Cardiac muscle cell (in vitro differentiated cells and primary cell): ENCODE measurements at regions not wholly inside any gene's neighbourhood (a gene's known extent, or its start where the extent isn't known, plus 50 kb on each side); places are given as distances from the start of the nearest gene placed in this dataset.
"Not testable (repeated sequence)": the region's sequence is repeated elsewhere in the genome, so short reads cannot be mapped to it uniquely, and the experiment has no call there.

Source experiments
- DNase-seq, 2 donors: peaks; one replicate each; pipeline versions ENCODE4 v3.0.0 to v3.0.0-alpha.2; 2010 to 2017; ENCODE audit warnings: low read depth in 1 of 2, low spot score in 1 of 2
- H3K27ac ChIP-seq: fragments of 200-600 bp; sonication (generic); 2 replicates; pipeline ENCODE4 v1.5.1; 2016
- H3K27me3 ChIP-seq: fragments of 200-600 bp; sonication (generic); 2 replicates; pipeline ENCODE4 v1.6.0; 2016; ENCODE audit warnings: control low read depth
- H3K36me3 ChIP-seq: fragments of 200-600 bp; sonication (generic); 2 replicates; pipeline ENCODE4 v1.5.1; 2016; ENCODE audit warnings: control low read depth
- H3K4me1 ChIP-seq: fragments of 200-600 bp; sonication (generic); 2 replicates; pipeline ENCODE4 v1.8.1; 2017; ENCODE audit warnings: low read depth, mild to moderate bottlenecking, mixed run types
- H3K4me3 ChIP-seq: fragments of 200-600 bp; sonication (generic); 2 replicates; pipeline ENCODE4 v1.5.1; 2016; ENCODE audit warnings: mild to moderate bottlenecking
- H3K9me3 ChIP-seq: fragments of 200-600 bp; sonication (generic); 2 replicates; pipeline ENCODE4 v1.5.1; 2017; ENCODE audit warnings: low read depth, mild to moderate bottlenecking, control low read depth
- CTCF ChIP-seq: IDR thresholded peaks from 2 replicates; pipeline ENCODE4 v1.5.1; 2012; ENCODE audit warnings: low read depth, mild to moderate bottlenecking, low read length

- TF ChIP-seq CTCF: no peak
- no peaks in the 10 kb centered on the region for H3K9me3 ChIP-seq
- H3K4me3 ChIP-seq: no peak overlapping the region
- no peaks in the 10 kb centered on the region for H3K36me3 ChIP-seq
- H3K27ac ChIP-seq: no peak overlapping the region
- DNase-seq: no peak
- H3K27me3 ChIP-seq: no peaks in the 10 kb centered on the region
- no peaks in the 10 kb centered on the region for H3K4me1 ChIP-seq
These were observed 488.6 kb upstream of the USP9Y start for GRCh38 chrY:12212394-12212793.

GRCh38 chrY:12215564-12216022 is 485.4 kb upstream of the USP9Y start:
- H3K27ac ChIP-seq: no peak overlapping the region
- H3K9me3 ChIP-seq: no peaks in the 10 kb centered on the region
- no peak for DNase-seq
- TF ChIP-seq CTCF: no peak
- no peak overlapping the region for H3K4me3 ChIP-seq
- no peaks in the 10 kb centered on the region for H3K27me3 ChIP-seq
- no peaks in the 10 kb centered on the region for H3K36me3 ChIP-seq
- no peaks in the 10 kb centered on the region for H3K4me1 ChIP-seq

DNA sequence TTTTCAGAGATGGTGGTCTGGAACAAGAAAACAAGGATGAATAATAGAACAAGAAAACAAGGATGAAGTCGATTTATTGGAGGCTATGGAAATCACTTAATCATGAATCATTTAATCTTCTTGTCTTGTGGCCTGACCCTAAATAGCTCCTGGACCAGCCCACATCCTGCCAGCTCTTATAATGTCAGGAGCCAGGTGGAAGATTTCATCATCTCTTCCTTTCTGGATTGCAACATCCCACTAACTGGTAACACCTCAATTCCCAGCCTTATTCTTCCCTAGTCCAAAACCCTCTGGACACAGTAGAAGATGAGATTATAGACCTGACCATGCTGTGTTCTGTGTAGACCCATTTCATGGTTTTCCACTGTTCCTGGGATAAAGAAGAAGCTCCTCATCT is 470.1 kb upstream of the USP9Y start:
- H3K4me1 ChIP-seq: no peaks in the 10 kb centered on the region
- no peak overlapping the region for H3K27ac ChIP-seq

DNA sequence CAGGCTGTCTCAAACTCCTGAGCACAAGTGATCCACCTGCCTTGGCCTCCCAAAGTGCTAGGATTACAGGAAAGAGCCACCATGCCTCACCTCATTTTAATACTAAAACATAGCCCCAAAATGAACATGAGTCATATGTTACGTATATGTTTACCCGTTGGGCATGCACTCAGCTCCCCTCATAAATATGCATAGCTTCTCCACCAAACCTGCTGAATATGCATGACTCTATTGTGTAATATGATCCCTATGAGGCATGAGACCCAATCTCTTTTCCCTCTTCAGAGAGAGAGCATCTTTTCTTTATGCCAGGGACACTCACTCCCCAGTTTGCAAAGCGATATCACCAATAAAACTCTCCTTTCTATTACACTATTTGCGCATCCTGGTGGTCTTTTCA is 464.6 kb upstream of the USP9Y start:
- H3K4me1 ChIP-seq: no peaks in the 10 kb centered on the region

More for the DNA sequence above, 470.1 kb upstream of the USP9Y start:
- Histone ChIP-seq H3K9me3 (no peaks in the 10 kb centered on the region), H3K36me3 (no peaks in the 10 kb centered on the region), H3K4me3 (no peak overlapping the region), H3K27me3 (no peaks in the 10 kb centered on the region)
- DNase-seq: no peak
- no peak for TF ChIP-seq CTCF

DNA sequence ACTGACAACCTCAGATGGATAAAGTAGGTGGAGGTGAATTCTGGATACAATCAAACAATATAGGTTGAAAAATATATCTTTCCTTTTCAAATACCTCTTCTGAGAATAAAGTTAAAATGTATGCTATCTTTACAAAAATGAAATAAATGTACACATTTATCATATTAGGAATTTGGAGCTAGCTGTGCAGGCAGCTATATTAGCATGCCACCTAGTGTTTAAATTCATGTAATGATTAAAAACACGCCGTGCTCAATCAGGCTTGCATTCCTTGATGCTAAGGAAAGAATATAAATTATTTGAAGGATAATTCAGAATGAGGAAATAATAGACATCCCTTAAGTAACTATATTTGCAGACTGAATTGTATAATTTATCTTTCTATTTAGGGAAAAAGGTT is 460.7 kb upstream of the USP9Y start:
- DNase-seq, H3K27me3 ChIP-seq, H3K27ac ChIP-seq, H3K4me1 ChIP-seq, H3K36me3 ChIP-seq, H3K4me3 ChIP-seq, H3K9me3 ChIP-seq: not testable (repeated sequence)

More for the DNA sequence above, 464.6 kb upstream of the USP9Y start:
- TF ChIP-seq CTCF: no peak
- Histone ChIP-seq H3K27me3 (no peaks in the 10 kb centered on the region), H3K36me3 (no peaks in the 10 kb centered on the region), H3K27ac (no peak overlapping the region), H3K4me3 (no peak overlapping the region), H3K9me3 (no peaks in the 10 kb centered on the region)
- DNase-seq: no peak

DNA sequence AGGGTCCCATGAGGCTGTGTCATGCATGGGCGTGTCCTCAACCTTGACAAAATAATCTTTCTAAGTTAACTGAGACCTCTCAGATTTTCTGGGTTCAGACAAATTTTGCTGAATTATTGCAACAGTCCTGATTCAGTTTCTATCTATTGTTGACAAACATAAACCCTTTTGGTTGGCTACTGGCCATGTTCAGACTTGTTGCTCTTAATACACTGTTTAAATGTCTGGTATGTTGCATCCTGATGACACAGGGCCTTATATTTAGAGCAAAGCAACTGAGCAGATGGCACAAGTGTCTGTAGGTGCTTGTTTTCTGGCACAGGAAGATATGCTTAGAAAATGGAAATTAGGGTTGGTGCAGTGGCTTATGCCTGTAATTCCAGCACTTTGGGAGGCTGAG is 456.9 kb upstream of the USP9Y start:
- H3K36me3 ChIP-seq: no peaks in the 10 kb centered on the region
- no peak overlapping the region for H3K27ac ChIP-seq
- no peaks in the 10 kb centered on the region for H3K27me3 ChIP-seq
- no peaks in the 10 kb centered on the region for H3K4me1 ChIP-seq
- DNase-seq: no peak
- H3K4me3 ChIP-seq: no peak overlapping the region
- TF ChIP-seq CTCF: no peak
- H3K9me3 ChIP-seq: no peaks in the 10 kb centered on the region
